Ectodermal cell (in vitro differentiated cells): ENCODE measurements at regions not wholly inside any gene's neighbourhood (a gene's known extent, or its start where the extent isn't known, plus 50 kb on each side); places are given as distances from the start of the nearest gene placed in this dataset.

ENCODE experiments used
- H3K27ac ChIP-seq: 2 replicates; pipeline ENCODE4 v1.7.0; 2013; ENCODE audit warnings: mild to moderate bottlenecking, low read depth, low read length; ENCODE audit not compliant: insufficient read depth, poor library complexity, severe bottlenecking
- H3K27me3 ChIP-seq: 2 replicates; pipeline ENCODE4 v1.7.0; 2013; ENCODE audit warnings: mild to moderate bottlenecking, low read length; ENCODE audit not compliant: insufficient read depth, control insufficient read depth, poor library complexity, severe bottlenecking
- H3K36me3 ChIP-seq: one replicate; pipeline ENCODE4 v1.7.0; 2013; ENCODE audit warnings: low read length; ENCODE audit not compliant: control insufficient read depth, insufficient read depth
- H3K4me1 ChIP-seq: one replicate; pipeline ENCODE4 v1.7.0; 2013; ENCODE audit warnings: low read length; ENCODE audit not compliant: control insufficient read depth, insufficient read depth
- H3K4me3 ChIP-seq: 2 replicates; pipeline ENCODE4 v1.7.0; 2013; ENCODE audit warnings: low read depth, low read length, control low read depth; ENCODE audit not compliant: insufficient read depth
- H3K9me3 ChIP-seq: 2 replicates; pipeline ENCODE4 v1.7.0; 2013; ENCODE audit warnings: mild to moderate bottlenecking, low read length, moderate library complexity; ENCODE audit not compliant: control insufficient read depth
- WGBS, 2 experiments: methylation state at CpG; one replicate each; pipeline ENCODE4 v1.1.7; 2013; ENCODE audit warnings: missing lambda C conversion rate in 2 of 2; 5-methylcytosine and 5-hydroxymethylcytosine counted together

DNA sequence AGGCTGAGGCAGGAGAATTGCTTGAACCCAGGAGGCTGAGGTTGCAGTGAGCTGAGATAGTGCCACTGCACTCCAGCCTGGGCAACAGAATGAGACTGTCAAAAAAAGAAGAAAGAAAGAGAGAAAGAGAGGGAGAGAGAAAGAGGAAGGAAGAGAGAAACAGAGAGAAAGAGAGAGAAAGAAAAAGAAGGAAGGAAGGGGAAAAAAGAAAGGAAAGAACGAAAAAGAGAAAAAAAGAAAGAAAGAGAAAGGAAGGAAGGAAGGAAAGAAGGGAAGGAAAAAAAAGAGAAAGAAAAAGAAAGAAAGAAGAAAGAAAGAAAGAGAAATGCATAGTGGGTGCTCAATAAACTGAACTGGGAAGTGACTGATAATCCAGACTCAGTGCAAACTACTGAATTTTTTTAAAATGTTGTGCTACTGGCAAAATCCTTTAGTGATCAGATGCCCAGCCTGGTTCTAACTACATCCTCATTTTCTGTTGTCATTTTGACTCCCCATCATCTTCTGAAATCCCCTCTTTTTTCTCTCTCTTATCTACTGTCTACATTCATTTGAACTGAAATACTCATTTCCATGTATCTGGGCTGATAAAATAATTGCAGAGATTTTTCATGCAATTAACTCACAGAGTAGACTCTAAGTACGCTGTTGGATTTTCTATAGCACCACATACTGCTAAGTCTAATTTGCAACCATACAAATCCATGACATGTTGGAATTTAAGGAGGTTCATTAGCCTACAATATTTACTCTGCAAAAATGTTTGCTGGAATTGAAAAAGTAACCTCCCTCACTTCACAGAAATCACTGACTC is 85.3 kb upstream of the HIVEP1 start:
- no peak overlapping the region for H3K4me3 ChIP-seq
- H3K27ac ChIP-seq = no peak overlapping the region
- no peaks in the 10 kb centered on the region for H3K4me1 ChIP-seq
- WGBS, 2 experiments = 93 to 98% methylated on average over 2 of the region's 2 CpGs
- no peaks in the 10 kb centered on the region for H3K36me3 ChIP-seq
- H3K9me3 ChIP-seq = no peaks in the 10 kb centered on the region
- H3K27me3 ChIP-seq = no peaks in the 10 kb centered on the region

DNA sequence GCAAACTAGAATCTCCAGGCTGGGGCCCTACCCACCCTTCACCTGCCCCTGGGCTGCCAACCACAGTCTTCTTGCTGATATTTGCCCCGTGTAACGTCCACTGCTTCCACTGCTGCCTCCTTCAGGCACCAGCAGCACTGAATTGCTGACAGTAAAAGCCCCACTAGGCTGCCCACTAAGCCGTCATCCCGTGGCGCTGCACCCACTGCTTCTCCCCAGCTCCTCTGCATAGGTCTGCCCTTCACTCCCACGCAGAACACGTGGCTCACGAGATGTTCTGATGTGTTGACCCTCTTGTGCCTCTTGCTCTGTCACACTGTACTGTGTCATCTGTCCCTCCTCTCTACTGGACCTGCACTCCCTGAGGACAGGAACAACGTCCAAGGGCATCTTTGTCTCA is 86.3 kb upstream of the HIVEP1 start:
- Histone ChIP-seq H3K9me3 (no peaks in the 10 kb centered on the region), H3K27me3 (no peaks in the 10 kb centered on the region), H3K36me3 (no peaks in the 10 kb centered on the region), H3K4me1 (no peaks in the 10 kb centered on the region), H3K4me3 (no peak overlapping the region), H3K27ac (no peak overlapping the region)
- 88 to 89% methylated on average over 9 of the region's 9 CpGs for WGBS, 2 experiments

DNA sequence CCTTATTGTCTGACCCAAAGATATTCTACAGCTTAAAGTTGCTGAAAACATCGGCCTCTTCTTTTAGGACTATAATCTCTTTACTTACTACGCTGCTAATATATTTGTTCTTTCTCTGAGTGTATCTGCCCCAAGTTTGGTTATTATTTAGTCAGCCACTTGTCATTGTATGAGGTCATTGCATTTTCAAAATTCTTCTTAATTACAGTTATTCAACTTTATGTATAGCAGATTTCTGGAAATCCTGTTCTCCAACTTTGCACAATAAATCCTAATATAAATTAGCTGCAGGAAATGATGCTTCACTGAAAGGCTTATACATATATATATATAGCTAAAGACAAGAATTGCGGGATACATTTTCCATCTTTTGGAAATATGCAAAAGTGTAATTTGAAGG is 88.5 kb upstream of the HIVEP1 start:
- Histone ChIP-seq H3K4me3 (no peak overlapping the region), H3K9me3 (no peaks in the 10 kb centered on the region)
- WGBS, 2 experiments = 88 to 93% methylated on average over 2 to 3 of the region's 3 CpGs

DNA sequence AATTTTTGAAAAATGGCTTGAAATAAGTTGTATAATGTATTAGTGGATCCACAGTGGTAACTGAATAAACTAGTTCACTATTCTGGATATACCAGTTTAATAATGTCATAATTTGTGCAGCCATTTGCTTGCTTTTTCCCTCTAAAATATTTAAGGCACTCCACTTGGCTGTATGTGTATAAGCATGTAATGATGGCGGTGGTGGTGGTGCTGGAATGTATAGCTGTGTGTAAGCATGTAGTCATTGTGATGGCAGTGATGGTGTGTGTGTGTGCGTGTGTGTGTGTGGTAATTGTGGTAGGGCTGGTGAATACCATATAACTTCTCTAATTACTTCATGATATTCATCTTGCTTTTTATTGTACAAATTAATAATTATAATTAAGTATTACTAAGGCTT is 89.2 kb upstream of the HIVEP1 start:
- 100% methylated on average over 1 of the region's 2 CpGs for whole genome bisulfite sequencing, 2 experiments
- no peak overlapping the region for H3K4me3 ChIP-seq
- no peak overlapping the region for H3K27ac ChIP-seq
- no peaks in the 10 kb centered on the region for H3K27me3 ChIP-seq
- H3K36me3 ChIP-seq = no peaks in the 10 kb centered on the region
- H3K4me1 ChIP-seq = peaks cover 11% of the 10 kb centered on the region
- H3K9me3 ChIP-seq = no peaks in the 10 kb centered on the region

More for the DNA sequence above, 88.5 kb upstream of the HIVEP1 start:
- Histone ChIP-seq H3K27ac (no peak overlapping the region), H3K36me3 (no peaks in the 10 kb centered on the region), H3K27me3 (no peaks in the 10 kb centered on the region), H3K4me1 (peaks cover 6% of the 10 kb centered on the region)

DNA sequence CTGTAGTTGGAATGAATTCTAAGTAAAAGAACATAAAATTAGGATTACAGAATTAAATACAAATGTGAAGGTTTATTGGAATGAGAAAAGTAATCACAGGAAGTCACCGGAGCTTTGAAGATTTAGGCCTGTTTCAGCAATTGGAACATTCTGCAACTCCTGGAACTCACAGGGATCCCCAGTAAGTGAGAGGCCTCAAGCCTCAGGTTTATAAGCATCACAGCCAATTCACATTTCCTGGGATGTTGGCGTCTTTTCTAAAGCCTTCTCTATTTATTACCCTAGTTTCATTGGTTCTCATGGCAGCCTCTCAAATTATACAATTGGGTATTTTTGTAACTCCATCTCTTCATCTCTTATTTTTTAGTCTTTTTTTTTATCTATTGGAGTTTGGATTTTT is 90.4 kb upstream of the HIVEP1 start:
- Histone ChIP-seq H3K36me3 (no peaks in the 10 kb centered on the region), H3K27ac (no peak overlapping the region), H3K4me3 (no peak overlapping the region), H3K27me3 (no peaks in the 10 kb centered on the region), H3K4me1 (peaks cover 11% of the 10 kb centered on the region), H3K9me3 (no peaks in the 10 kb centered on the region)
- WGBS, 2 experiments = 91 to 92% methylated on average over 2 of the region's 2 CpGs

GRCh38 chr6:11921017-11921438 is 91.1 kb upstream of the HIVEP1 start:
- 59 to 67% methylated on average over 5 of the region's 5 CpGs for WGBS, 2 experiments

GRCh38 chr6:11920566-11920965 is 91.5 kb upstream of the HIVEP1 start:
- H3K9me3 ChIP-seq = no peaks in the 10 kb centered on the region
- H3K4me1 ChIP-seq = peaks cover 11% of the 10 kb centered on the region
- WGBS, 2 experiments = 96 to 99% methylated on average over 3 of the region's 3 CpGs
- no peaks in the 10 kb centered on the region for H3K36me3 ChIP-seq
- H3K4me3 ChIP-seq = no peak overlapping the region
- H3K27me3 ChIP-seq = no peaks in the 10 kb centered on the region
- H3K27ac ChIP-seq = no peak overlapping the region

More at GRCh38 chr6:11921017-11921438, 91.1 kb upstream of the HIVEP1 start:
- Histone ChIP-seq H3K27ac (no peak overlapping the region), H3K36me3 (no peaks in the 10 kb centered on the region), H3K4me1 (peaks cover 11% of the 10 kb centered on the region), H3K4me3 (no peak overlapping the region), H3K27me3 (no peaks in the 10 kb centered on the region), H3K9me3 (no peaks in the 10 kb centered on the region)

DNA sequence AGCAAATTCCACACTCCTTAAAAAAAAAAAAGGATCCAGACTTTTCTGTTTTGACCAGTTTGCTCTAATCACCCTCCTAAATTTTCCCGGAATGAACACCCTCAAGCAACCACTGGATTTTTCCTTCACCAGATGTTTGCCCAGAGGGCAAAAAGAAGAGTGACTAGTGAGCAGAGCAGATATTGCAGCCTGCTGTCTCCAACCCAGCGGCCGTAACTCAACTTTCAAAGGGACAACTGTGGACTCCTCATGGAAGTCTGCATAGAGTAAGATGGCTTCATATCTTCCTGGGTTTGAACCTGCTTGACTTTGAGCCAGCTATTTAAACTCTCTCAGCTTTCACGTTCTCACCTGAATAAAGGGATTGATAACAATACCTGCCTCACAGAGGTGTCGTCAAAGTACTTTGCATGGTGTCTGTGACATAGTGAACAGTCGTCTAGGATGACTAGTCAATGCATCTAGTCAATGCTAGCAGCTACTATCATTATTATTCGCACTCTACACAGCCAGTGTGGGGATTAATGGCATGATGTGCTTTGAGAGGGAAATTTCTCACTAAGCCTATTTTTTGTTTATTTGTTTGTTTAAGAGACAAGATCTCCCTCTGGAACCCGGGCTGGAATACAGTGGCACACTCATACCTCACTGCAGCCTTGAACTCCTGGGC is 92.2 kb upstream of the HIVEP1 start:
- Histone ChIP-seq H3K4me3 (no peak overlapping the region), H3K9me3 (no peaks in the 10 kb centered on the region), H3K4me1 (peaks cover 11% of the 10 kb centered on the region), H3K27ac (no peak overlapping the region), H3K36me3 (no peaks in the 10 kb centered on the region), H3K27me3 (no peaks in the 10 kb centered on the region)
- 92 to 93% methylated on average over 8 of the region's 8 CpGs for WGBS, 2 experiments

GRCh38 chr6:11918739-11919605 is 93.1 kb upstream of the HIVEP1 start:
- H3K27me3 ChIP-seq = no peaks in the 10 kb centered on the region
- peaks cover 11% of the 10 kb centered on the region for H3K4me1 ChIP-seq
- H3K9me3 ChIP-seq = no peaks in the 10 kb centered on the region
- no peak overlapping the region for H3K4me3 ChIP-seq
- H3K27ac ChIP-seq = peak overlapping the region; percentile 81
- H3K36me3 ChIP-seq = no peaks in the 10 kb centered on the region
- WGBS, 2 experiments = 80 to 88% methylated on average over 9 of the region's 9 CpGs
